Chondrocyte (in vitro differentiated cells): ENCODE measurements at regions not wholly inside any gene's neighbourhood (a gene's known extent, or its start where the extent isn't known, plus 50 kb on each side); places are given as distances from the start of the nearest gene placed in this dataset.
A peak's percentile ranks its signal among the peaks of the same experiment; 100 is the strongest.
"Not testable (repeated sequence)": the region's sequence is repeated elsewhere in the genome, so short reads cannot be mapped to it uniquely, and the experiment has no call there.

Experiments
- DNase-seq: peaks from one replicate; pipeline ENCODE4 v3.0.0; 2021; ENCODE audit warnings: mixed read lengths, low spot score
- H3K27ac Mint-ChIP-seq: one replicate; pipeline ENCODE4 v1.8.0; 2021; ENCODE audit warnings: mild to moderate bottlenecking, moderate library complexity, mixed read lengths; ENCODE audit not compliant: unreplicated experiment
- H3K27me3 Mint-ChIP-seq: 2 replicates; pipeline ENCODE4 v1.8.0; 2021; ENCODE audit warnings: low read depth, mixed read lengths
- H3K36me3 Mint-ChIP-seq: 2 replicates; pipeline ENCODE4 v1.8.0; 2021; ENCODE audit warnings: low read depth, mixed read lengths
- H3K4me1 Mint-ChIP-seq: 2 replicates; pipeline ENCODE4 v1.8.0; 2021; ENCODE audit warnings: low read depth, mild to moderate bottlenecking, mixed read lengths
- H3K4me3 Mint-ChIP-seq: one replicate; pipeline ENCODE4 v1.8.0; 2021; ENCODE audit warnings: mild to moderate bottlenecking, moderate library complexity, mixed read lengths; ENCODE audit not compliant: unreplicated experiment
- H3K9me3 Mint-ChIP-seq: 2 replicates; pipeline ENCODE4 v1.8.0; 2021; ENCODE audit warnings: low read depth, mixed read lengths
- CTCF ChIP-seq: fragments of 200-600 bp; sonication (generic); IDR thresholded peaks from 2 replicates; pipeline ENCODE4 v1.5.0; 2021; ENCODE audit warnings: antibody characterized with exemption, mild to moderate bottlenecking, moderate library complexity

GRCh38 chr12:33052141-33053051, 155.8 kb upstream of the PKP2 start:
- no peaks in the 10 kb centered on the region for H3K36me3 Mint-ChIP-seq
- no peak overlapping the region for H3K27ac Mint-ChIP-seq
- H3K27me3 Mint-ChIP-seq = peaks cover 15% of the 10 kb centered on the region
- H3K4me3 Mint-ChIP-seq = no peak overlapping the region
- TF ChIP-seq CTCF = no peak
- H3K4me1 Mint-ChIP-seq = no peaks in the 10 kb centered on the region
- no peaks in the 10 kb centered on the region for H3K9me3 Mint-ChIP-seq
- DNase-seq = peak; percentile 91

GRCh38 chr12:33047666-33048065, 151.1 kb upstream of the PKP2 start:
- H3K36me3 Mint-ChIP-seq = no peaks in the 10 kb centered on the region
- no peak for TF ChIP-seq CTCF
- H3K27ac Mint-ChIP-seq = no peak overlapping the region
- H3K9me3 Mint-ChIP-seq = no peaks in the 10 kb centered on the region
- no peaks in the 10 kb centered on the region for H3K4me1 Mint-ChIP-seq
- DNase-seq = no peak
- H3K4me3 Mint-ChIP-seq = no peak overlapping the region
- peaks cover 7% of the 10 kb centered on the region for H3K27me3 Mint-ChIP-seq

- TF ChIP-seq CTCF = no peak
- no peaks in the 10 kb centered on the region for H3K36me3 Mint-ChIP-seq
- no peak overlapping the region for H3K4me3 Mint-ChIP-seq
- H3K27ac Mint-ChIP-seq = no peak overlapping the region
- H3K4me1 Mint-ChIP-seq = no peaks in the 10 kb centered on the region
- H3K9me3 Mint-ChIP-seq = peaks cover 8% of the 10 kb centered on the region
- H3K27me3 Mint-ChIP-seq = peaks cover 2% of the 10 kb centered on the region
- no peak for DNase-seq
Observed at GRCh38 chr12:33044447-33044846, 147.9 kb upstream of the PKP2 start.

- peaks cover 11% of the 10 kb centered on the region for H3K9me3 Mint-ChIP-seq
- peaks cover 2% of the 10 kb centered on the region for H3K27me3 Mint-ChIP-seq
- H3K27ac Mint-ChIP-seq = no peak overlapping the region
- H3K4me3 Mint-ChIP-seq = no peak overlapping the region
- DNase-seq = no peak
- no peaks in the 10 kb centered on the region for H3K4me1 Mint-ChIP-seq
- no peaks in the 10 kb centered on the region for H3K36me3 Mint-ChIP-seq
- no peak for TF ChIP-seq CTCF
Observed at GRCh38 chr12:33041562-33041961, 145.0 kb upstream of the PKP2 start.

GRCh38 chr12:33033999-33034398, 137.4 kb upstream of the PKP2 start:
- peaks cover 23% of the 10 kb centered on the region for H3K9me3 Mint-ChIP-seq
- H3K36me3 Mint-ChIP-seq, H3K27ac Mint-ChIP-seq, H3K27me3 Mint-ChIP-seq, H3K4me3 Mint-ChIP-seq, H3K4me1 Mint-ChIP-seq, DNase-seq: not testable (repeated sequence)

- peaks cover 8% of the 10 kb centered on the region for H3K9me3 Mint-ChIP-seq
- no peaks in the 10 kb centered on the region for H3K4me1 Mint-ChIP-seq
Observed at GRCh38 chr12:33026791-33027190, 130.2 kb upstream of the PKP2 start.

GRCh38 chr12:33022724-33023123, 126.1 kb upstream of the PKP2 start:
- not testable (repeated sequence) for DNase-seq, H3K36me3 Mint-ChIP-seq, H3K27me3 Mint-ChIP-seq, H3K4me1 Mint-ChIP-seq, H3K4me3 Mint-ChIP-seq, H3K27ac Mint-ChIP-seq
- peaks cover 10% of the 10 kb centered on the region for H3K9me3 Mint-ChIP-seq

More at GRCh38 chr12:33026791-33027190, 130.2 kb upstream of the PKP2 start:
- DNase-seq = no peak
- no peaks in the 10 kb centered on the region for H3K36me3 Mint-ChIP-seq
- no peak overlapping the region for H3K4me3 Mint-ChIP-seq
- H3K27ac Mint-ChIP-seq = no peak overlapping the region
- TF ChIP-seq CTCF = no peak
- H3K27me3 Mint-ChIP-seq = no peaks in the 10 kb centered on the region

GRCh38 chr12:33017029-33017428, 120.5 kb upstream of the PKP2 start:
- not testable (repeated sequence) for DNase-seq, H3K4me3 Mint-ChIP-seq, H3K4me1 Mint-ChIP-seq, H3K27ac Mint-ChIP-seq, H3K36me3 Mint-ChIP-seq, H3K27me3 Mint-ChIP-seq
- H3K9me3 Mint-ChIP-seq = peaks cover 25% of the 10 kb centered on the region
